HEK293 (cell line): ENCODE measurements at regions not wholly inside any gene's neighbourhood (a gene's known extent, or its start where the extent isn't known, plus 50 kb on each side); places are given as distances from the start of the nearest gene placed in this dataset.

Source experiments
- KLF1 ChIP-seq: fragments of 450-650 bp; formaldehyde crosslinking; IDR thresholded peaks from 2 replicates; pipeline ENCODE4 v1.5.1; 2016; ENCODE audit warnings: missing biosample characterization, missing genetic modification characterization
- ZFP41 ChIP-seq: fragments of 450-650 bp; formaldehyde crosslinking; IDR thresholded peaks from 2 replicates; pipeline ENCODE4 v1.5.1; 2016; ENCODE audit warnings: missing biosample characterization, missing genetic modification characterization, borderline replicate concordance

DNA sequence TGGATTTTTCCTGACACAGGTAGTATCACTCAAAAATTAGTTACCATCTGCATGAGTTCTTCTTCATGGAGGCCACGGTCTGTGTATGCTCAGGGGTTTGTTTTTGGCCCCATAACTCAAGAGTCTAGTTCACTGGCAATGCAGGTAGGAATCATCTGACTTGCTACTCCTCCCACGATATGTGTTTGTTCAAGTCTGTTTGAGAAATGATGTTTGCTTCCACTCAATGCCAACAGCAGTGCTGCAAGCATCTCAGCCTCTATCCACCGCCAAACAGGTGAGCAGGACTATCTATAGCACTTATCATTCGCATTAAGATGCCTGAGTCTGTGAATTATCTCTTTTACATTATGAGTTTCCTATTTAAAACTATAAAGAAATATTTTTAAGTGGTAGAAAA, 264.8 kb upstream of the PTGER4 start:
- TF ChIP-seq ZFP41 (tag by site-specific recombination), result no peak
- no peak for TF ChIP-seq KLF1
